T-helper 2 cell treated with Interferon-gamma antibody and Interleukin-4, amounts not matched to agents 100 ng/mL and 5 ng/mL, for 36 hours (primary cell): ENCODE measurements at regions not wholly inside any gene's neighbourhood (a gene's known extent, or its start where the extent isn't known, plus 50 kb on each side); places are given as distances from the start of the nearest gene placed in this dataset.

Experiments used
- intact Hi-C: fragments of 100-400 bp; cut with micrococcal nuclease; formaldehyde crosslinking; loops from one replicate; pipeline ENCODE4 v1.15.1; 2023

DNA sequence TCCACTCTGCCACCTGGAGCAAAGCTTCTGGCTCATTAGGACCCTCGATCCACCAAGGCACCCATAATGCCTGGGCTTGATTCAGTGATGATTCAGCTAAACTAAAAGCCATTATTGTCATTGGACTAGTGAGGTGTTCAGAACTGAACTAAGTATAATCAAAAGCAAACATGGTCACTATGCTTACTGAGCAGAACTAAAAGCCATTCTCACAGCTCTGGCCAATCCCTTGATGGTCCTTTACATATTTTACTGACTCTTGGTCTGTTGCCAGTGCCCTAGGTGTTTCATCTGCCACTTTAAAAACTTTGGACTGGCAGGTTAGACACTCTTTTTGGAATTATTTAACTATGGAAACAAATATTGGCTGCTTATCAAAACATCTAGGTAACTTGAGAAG is 703.5 kb downstream of the FAT4 start:
- intact Hi-C loops: no loop called here

GRCh38 chr4:126023896-126024295 is 709.1 kb downstream of the FAT4 start:
- intact Hi-C loops: no loop called here

GRCh38 chr4:126027601-126028000 is 712.8 kb downstream of the FAT4 start:
- intact Hi-C loops: no loop called here

GRCh38 chr4:126028876-126029275 is 714.1 kb downstream of the FAT4 start:
- intact Hi-C loops: no loop called here

GRCh38 chr4:126037231-126037630 is 722.5 kb downstream of the FAT4 start:
- intact Hi-C loops: no loop called here

DNA sequence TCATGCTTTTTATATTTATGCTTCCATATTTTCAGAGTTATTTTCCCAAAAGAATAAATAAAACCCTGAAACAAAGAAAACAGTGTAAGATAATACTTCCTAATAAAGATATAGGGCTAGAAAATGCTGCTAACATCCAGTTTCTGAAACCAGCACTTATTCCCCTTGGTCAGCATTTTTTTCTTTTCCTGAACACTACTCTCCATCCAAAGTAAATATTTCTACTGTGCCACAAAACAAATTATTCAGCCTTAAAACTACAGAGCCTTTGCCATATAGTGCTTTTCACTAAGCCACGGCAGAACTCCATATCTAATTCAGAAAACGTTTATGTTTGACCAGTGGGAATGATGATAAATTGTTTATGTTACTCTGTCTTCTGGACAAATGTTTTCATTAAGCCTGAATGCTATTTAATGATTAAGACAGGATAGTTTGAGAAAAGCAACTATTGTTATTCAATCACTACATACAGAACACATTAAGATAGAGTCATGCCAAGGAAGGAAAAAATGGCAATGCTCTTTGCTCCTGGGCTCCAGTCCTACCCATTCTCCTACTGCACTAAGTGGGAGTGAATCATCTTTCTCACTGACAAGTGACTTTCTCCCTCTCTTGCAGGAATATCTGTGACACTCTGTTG is 723.9 kb downstream of the FAT4 start:
- intact Hi-C loops: no loop called here

- intact Hi-C loops: no loop called here
Measured at GRCh38 chr4:126046081-126046614, 731.4 kb downstream of the FAT4 start.

DNA sequence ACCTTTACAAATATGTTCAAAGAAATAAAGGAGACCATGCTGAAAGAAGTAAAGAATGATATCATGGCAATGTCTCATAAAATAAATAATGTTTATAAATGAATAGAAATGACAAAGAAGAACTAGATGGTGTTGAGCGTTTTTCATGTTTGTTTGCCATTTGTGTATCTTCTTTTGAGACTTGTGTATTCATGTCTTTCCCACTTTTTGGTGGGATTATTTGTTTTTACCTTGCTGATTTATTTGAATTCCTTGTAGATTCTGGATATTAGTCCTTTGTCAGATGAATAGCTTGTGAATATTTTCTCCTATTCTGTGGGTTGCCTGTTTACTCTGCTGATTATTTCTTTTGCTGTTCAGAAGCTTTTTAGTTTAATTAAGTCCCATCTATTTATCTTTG is 732.4 kb downstream of the FAT4 start:
- intact Hi-C loops: no loop called here

DNA sequence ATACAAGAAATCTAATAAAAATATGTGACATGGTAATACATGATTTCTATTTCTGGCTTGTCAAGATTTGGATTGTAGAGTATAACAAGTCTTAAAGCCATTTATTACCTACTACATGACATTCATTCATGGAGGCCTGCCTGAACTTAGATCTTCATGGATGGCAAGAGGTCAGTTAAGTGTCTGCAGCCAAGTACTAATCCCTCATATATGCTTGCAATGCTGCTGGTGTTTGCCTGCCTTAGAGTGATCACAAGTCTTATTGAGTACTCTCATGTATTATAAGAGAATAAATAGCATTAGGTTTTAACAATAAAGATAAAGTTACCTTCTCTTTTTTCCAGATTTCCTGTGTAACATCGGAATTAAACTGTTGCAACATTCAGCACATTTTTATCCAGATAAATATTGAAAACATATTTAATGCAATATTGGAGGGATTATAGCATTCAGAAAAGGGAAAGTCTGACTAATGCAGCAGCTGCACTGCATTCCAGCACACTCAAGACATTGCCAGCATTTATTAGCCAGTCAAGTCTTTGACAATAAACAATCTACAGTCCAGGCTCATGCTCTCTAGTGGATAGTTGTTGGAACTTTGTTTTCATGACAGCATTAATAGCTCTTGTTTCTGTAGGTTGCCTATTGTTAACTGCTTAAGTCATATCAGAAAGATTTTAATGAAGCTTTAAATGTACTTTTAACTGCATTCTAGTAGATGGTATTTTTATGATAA is 737.1 kb downstream of the FAT4 start:
- intact Hi-C loops: no loop called here

DNA sequence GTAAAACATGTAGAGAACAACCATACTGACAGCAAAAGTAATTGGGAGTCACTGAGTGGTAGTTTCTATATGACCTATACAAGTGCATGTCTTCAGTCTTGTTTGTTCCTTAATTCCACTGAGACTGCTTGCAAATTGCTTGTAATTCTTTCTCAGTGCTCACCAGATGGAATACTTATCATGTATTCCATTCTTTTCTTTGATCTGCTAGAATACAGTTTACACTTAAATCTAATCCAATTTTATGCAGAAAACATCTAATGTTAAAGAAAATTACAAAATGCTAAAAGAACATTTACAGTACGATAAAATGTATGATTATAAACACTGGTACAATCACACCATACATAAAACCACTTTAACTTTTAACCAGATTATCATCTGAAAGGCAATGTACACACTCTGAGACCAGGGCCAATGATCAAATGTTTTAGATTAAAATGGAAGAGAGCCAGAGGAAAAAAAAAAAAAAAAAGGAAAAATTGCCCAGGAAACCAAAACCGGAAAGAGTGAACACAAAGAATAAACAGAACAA is 741.4 kb downstream of the FAT4 start:
- intact Hi-C loops: no loop called here

GRCh38 chr4:126057371-126057770 is 742.6 kb downstream of the FAT4 start:
- intact Hi-C loops: no loop called here

DNA sequence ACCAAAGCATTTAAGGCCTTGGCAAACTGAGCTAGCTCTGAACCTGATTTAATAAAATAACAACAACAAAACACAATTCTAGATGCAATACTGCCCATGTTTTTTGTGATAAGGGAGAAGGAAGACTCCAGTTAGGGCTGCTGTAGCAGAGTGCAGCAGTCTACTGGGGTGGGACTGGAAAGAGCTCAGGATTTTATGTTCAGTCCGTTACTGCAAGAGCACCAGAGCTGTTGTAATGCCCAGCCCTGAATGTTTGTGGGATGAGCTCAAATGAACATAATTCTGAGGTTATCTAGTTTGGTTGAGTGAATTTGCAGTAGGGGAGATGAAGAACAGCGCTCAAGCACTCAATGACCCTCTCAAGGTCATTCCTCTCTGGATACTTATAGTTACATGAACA is 743.8 kb downstream of the FAT4 start:
- intact Hi-C loops: no loop called here

GRCh38 chr4:126061655-126062054 is 746.9 kb downstream of the FAT4 start:
- intact Hi-C loops: no loop called here

DNA sequence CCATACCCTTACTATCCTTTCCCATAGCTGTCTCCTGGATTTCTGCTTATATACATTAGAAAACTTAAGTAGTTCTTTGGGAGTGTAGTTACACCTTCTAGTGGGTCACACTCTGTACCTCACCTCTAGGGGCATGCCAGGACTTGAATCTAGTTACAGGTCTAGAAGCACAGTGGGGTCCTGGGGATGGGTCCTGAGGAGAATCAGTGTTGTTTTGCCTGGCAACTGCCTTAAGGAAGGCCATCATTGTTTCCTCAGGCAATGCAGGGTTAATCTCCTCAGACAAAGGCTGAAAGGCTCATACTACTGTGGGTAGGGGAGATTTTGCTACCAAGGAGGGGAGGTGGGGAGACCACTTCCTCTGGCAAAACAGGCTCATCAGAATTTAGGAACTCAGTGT is 750.3 kb downstream of the FAT4 start:
- intact Hi-C loops: no loop called here

DNA sequence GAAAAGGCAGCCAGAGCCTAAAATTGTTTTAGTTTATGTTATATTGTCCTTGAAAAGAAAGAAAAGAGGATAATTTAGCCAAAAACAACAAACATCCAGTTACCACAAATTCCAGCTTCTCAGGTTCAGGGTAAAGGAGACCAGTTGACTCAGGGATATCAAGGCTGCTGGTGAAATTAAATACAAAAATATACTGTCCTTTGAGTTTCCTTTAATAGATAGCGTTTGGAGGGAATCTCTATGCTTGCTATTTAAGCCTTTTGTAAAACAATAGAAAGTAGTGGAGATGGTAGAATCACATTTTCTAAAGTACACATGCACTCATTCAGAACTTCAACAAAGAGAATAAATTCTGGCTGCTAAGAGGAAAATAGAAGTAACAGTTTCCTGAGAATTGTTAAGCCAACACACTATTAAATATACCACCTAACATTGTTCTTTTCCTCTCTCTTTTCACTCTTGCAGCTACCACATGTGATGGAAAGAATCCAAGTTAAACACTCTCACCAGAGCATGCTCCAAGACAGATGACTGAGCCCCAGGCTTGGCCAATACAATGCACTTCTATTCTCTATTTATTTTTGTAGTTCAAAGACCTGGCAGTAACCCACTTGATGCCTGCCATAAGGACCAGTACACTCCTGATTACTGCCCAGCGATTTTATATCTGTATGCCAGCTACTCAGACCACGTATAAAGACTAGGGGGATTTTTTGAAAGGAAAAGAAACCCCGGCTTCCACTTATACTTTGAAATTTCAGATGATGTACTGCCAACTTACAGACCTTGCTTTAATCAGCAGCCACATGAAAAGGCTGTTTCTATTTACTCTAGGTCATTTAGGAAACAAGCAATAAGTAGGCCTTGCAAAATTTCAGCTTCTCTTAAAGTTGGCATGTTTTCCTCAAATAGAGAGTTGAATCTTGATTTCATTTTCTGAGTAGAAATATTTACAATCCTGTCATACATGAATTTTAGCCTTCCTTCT is 756.9 kb downstream of the FAT4 start:
- intact Hi-C loops: no loop called here

- intact Hi-C loops: no loop called here
Measured at GRCh38 chr4:126081336-126081735, 766.6 kb downstream of the FAT4 start.

- intact Hi-C loops: no loop called here
Measured at GRCh38 chr4:126086041-126086440, 771.3 kb downstream of the FAT4 start.

GRCh38 chr4:126087101-126087500 is 772.3 kb downstream of the FAT4 start:
- intact Hi-C loops: no loop called here

DNA sequence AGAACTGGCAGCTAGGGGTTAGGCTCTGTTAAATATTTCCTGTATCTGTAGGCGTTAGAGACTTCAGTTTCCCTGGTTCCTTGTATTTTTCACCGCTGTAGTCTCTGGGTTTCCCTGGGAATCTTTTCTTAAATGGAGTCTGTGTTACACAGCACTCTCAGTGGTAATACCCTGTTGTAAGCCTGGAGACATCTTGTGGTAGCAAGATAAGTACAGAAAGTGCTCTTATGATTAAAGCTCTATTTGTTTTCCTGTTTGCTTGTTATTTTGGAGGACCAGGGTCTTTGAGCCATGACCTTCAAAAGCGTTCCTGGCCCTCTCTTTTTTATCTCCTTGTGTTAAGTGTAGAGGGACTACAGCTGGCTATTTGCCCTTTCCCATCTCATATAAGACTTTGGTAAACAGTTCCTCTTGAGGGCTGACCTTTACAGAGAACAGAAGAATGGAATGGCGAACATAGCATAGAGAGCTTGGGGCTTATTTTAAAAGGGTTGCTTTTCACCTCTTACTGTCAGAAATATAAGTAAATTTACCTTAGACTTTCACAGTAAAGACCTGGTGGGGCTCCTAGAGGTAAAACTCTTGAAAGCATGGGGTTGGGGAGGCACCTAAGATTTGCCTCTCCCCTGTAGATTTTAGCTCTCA is 782.5 kb downstream of the FAT4 start:
- intact Hi-C loops: no loop called here

DNA sequence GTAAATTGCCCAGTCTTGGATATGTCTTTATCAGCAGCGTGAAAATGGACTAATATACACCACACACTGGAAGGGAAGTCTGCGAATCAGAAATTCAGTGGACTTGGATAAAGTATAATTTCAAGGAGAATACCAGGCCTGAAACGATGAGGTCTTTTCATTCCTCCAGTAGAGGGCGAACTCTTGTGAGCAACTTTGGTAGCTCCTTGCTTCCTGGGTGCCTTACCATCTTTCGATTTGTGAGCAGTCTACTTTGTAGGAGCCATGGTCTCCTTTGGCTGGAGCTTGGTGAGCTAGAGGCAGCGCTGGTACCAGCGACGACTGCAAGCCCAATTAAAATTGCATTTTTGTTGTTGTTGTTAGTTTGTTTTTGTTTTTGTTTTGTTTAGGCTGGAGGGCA is 791.9 kb downstream of the FAT4 start:
- intact Hi-C loops: no loop called here

- intact Hi-C loops: no loop called here
Measured at GRCh38 chr4:126109836-126110235, 795.1 kb downstream of the FAT4 start.
